GM18909 (cell line): ENCODE measurements at regions not wholly inside any gene's neighbourhood (a gene's known extent, or its start where the extent isn't known, plus 50 kb on each side); places are given as distances from the start of the nearest gene placed in this dataset.
"Not testable (repeated sequence)": the region's sequence is repeated elsewhere in the genome, so short reads cannot be mapped to it uniquely, and the experiment has no call there.

ENCODE experiments used
- ATAC-seq: cut with Tn5 transposase; IDR thresholded peaks from one replicate; pipeline ENCODE4 v1.9.1; 2021; ENCODE audit warnings: mild to moderate bottlenecking; ENCODE audit not compliant: unreplicated experiment, poor library complexity

- no peak for ATAC-seq
These were observed 146.6 kb downstream of the RNASET2 start for GRCh38 chr6:166809721-166810120.

GRCh38 chr6:166806962-166807757 is 149.2 kb downstream of the RNASET2 start:
- no peak for ATAC-seq

DNA sequence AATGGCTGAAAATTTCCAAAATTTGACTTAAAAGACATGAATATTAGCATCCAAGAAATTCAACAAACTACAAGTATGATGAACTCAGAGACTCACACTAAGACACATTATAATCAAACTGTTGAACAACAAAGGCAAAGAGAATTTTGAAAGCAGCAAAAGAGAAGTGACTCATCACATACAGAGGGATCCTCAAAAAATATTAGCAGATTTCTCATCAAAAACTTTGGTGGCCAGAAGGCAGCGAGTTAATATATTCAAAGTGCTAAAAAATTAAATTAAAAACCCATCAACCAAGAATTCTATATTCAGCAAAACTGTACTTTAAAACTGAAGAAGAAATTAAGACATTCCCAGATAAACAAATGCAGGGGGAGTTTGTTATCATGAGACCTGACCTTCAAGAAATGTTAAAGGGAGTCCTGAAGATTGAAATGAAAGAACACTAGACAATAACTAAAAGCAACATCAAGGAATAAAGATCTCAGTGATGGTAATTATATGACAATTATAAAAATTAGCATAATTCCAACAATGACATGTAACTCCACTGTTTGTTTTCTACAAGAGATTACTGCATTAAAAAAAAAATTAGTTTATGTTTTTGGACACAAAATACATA is 150.0 kb downstream of the RNASET2 start:
- no peak for ATAC-seq

DNA sequence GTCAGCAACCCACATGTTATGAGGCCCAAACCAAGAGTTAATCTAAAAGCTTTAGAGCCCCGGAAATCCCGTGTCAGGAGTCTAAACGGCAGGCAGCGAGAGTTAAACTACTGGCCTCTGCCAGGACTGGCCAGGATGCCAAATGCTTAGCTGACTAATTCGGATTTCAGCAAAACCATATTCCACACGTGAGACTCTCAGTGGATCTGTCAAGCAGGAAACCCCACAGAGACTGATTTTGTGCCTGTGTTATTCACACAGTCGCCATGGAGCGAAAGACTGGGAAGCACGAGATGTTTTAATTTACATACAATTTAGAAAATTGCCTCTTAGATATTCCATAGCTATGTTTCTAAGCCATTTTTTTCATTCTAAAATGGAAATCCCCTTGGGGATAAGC is 152.9 kb downstream of the RNASET2 start:
- ATAC-seq, result no peak

GRCh38 chr6:166802401-166802800 is 153.9 kb downstream of the RNASET2 start:
- ATAC-seq, result no peak

- no peak for ATAC-seq
These were observed 156.2 kb downstream of the RNASET2 start for GRCh38 chr6:166800137-166800536.

DNA sequence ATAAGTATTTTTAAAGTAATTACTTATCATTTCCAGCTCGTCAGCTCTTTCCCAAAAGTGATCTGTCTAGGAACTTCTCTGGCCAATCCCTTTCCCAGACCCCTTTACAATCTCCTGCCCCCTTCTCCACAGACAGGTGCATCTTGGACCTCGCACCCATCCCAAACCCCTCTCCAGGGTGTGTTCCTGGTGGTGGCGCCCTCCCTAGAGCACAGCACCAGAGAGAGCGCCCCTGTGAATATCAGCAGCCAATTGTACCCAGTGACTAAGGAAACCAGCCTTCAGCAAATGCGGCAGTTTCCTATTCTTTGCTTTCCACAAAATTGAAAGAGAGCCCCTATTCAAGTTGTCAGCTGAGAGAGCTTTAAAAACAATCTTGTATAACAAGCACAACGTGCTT is 157.7 kb downstream of the RNASET2 start:
- ATAC-seq, result no peak

GRCh38 chr6:166796610-166797009 is 159.7 kb downstream of the RNASET2 start:
- no peak for ATAC-seq

DNA sequence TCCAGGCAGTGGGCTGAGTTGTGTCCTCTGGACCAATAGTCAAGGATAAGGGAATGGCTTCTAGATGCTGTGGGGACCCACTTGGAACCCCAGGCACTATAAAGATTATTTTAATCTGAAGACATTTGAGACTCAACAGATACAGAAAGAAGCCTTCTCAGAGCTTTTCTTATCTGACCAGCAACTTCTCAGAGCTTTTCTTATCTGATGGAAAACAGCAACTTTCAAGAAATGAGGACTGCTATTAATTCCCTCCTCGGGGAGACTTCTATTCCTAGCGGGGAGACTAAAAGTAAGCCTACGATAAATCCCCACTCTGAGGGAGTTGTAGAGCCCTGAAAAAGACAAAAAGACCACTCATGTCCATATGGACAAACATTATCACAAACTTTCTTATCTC is 160.5 kb downstream of the RNASET2 start:
- no peak for ATAC-seq

DNA sequence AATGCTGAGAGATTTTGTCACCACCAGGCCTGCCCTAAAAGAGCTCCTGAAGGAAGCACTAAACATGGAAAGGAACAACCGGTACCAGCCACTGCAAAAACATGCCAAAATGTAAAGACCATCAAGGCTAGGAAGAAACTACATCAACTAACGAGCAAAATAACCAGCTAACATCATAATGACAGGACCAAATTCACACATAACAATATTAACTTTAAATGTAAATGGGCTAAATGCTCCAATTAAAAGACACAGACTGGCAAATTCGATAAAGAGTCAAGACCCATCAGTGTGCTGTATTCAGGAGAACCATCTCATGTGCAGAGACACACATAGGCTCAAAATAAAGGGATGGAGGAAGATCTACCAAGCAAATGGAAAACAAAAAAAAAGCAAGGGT is 163.8 kb upstream of the RPS6KA2 start:
- ATAC-seq, result not testable (repeated sequence)

DNA sequence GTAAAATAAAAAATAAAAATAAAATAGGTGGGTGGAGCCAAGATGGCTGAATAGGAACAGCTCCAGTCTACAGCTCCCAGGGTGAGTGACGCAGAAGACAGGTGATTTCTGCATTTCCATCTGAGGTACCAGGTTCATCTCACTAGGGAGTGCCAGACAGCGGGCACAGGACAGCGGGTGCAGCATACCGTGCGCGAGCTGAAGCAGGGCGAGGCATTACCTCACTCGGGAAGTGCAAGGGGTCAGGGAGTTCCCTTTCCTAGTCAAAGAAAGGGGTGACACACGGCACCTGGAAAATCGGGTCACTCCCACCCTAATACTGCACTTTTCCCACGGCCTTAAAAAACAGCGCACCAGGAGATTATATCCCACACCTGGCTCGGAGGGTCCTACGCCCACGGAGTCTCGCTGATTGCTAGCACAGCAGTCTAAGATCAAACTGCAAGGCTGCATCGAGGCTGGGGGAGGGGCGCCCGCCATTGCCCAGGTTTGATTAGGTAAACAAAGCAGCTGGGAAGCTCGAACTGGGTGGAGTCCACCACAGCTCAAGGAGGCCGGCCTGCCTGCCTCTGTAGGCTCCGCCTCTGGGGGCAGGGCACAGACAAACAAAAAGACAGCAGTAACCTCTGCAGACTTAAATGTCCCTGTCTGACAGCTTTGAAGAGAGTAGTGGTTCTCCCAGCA is 161.9 kb upstream of the RPS6KA2 start:
- ATAC-seq, result not testable (repeated sequence)

- ATAC-seq, result peak; percentile 56
These were observed 159.7 kb upstream of the RPS6KA2 start for GRCh38 chr6:166786704-166787293.

DNA sequence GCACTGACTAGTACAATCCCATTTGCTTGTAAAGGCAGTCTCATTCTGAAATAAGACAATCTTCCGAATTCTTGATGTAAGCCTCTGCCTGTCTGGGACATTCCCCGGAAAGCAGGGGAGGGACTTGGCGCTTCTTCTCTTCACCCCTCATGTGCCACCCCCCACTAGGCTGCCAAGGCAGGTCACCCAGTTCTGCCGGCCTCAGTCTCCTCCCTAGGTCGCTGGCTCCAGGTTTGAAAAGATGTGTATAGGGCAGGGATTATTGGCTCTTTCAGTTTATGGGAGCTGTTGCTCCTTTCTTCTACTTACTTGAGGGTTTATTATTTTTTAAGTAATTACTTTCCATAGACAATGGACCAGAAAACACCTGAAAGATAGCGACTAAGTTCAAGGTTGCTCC is 158.1 kb upstream of the RPS6KA2 start:
- no peak for ATAC-seq

DNA sequence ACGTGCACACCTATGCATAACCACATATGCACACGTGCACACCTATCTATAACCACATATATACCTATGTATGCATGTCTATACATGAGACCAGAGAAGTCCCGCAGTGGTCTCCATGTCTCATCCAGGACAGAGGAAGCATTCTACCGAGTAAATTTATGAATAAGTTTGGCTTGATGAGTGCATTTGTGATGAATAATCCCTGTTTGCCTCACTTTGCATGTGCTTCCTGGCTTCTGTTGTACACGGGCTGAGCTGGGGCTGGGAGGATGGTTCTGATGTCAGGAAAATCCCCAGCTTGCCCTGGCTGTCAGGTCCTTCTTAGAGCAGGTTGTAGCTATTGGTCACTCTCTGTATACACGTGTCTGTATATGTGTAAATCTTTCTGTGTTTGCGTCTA is 157.6 kb upstream of the RPS6KA2 start:
- no peak for ATAC-seq

DNA sequence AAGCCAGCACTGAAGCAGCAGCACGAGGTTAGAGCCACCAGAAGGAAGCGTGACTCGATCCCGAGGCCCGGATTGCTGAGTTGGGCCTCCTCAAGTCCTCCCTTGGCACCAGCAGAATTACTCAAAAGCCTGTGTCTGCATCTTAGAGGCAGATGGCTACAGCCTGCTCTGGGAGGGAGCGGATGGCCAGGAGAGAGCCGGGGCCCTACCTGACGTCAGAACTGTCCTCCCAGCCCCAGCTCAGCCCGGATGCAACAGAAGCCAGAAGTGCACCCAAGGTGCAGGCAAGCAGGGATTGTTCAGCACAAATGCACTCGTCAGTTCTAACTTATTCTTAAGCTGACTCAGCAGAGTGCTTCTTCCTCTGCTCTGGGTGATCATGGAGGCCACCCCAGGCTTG is 155.5 kb upstream of the RPS6KA2 start:
- no peak for ATAC-seq

- ATAC-seq, result no peak
These were observed 154.3 kb upstream of the RPS6KA2 start for GRCh38 chr6:166781331-166781730.

GRCh38 chr6:166779963-166780683 is 153.1 kb upstream of the RPS6KA2 start:
- ATAC-seq, result no peak

DNA sequence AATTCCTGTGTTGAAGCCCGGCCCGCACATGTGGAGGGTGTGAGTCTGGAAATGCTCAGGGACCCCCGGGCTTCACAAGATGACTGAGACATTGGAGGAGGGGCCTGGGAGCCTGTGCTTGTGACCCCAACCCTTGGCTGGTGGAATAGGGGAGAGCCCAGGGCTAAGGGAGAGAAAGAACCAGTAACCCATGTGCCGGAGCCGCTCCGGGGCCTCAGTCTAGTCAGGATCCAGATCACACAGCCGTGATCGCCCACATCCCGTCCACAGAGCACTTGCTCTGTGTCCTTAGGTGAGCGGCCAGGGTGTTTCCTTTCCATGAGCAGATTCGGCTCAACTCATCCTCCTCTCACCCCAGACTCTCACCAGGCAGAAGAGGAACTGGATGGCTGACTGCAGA is 152.3 kb upstream of the RPS6KA2 start:
- no peak for ATAC-seq

- ATAC-seq, result no peak
These were observed 151.7 kb upstream of the RPS6KA2 start for GRCh38 chr6:166778776-166779175.

- no peak for ATAC-seq
These were observed 151.0 kb upstream of the RPS6KA2 start for GRCh38 chr6:166778046-166778445.
